HEK293 (cell line): ENCODE measurements at regions not wholly inside any gene's neighbourhood (a gene's known extent, or its start where the extent isn't known, plus 50 kb on each side); places are given as distances from the start of the nearest gene placed in this dataset.

Experiments
- CTCF ChIA-PET: fragments of 350-600 bp; formaldehyde crosslinking; extraction: SDS; loops from one replicate; lab custom pipeline; 2021; ENCODE audit warnings: antibody characterized with exemption; lab: Yijun Ruan, JAX
- POLR2A ChIA-PET: fragments of 300-600 bp; formaldehyde crosslinking; extraction: SDS; loops from one replicate; lab custom pipeline; 2020; ENCODE audit warnings: antibody characterized with exemption, inconsistent platforms; lab: Yijun Ruan, JAX
- H3K27ac ChIP-seq: fragments of 200-500 bp; sonication (Bioruptor generic); 2 replicates; pipeline ENCODE4 v1.5.1; 2014; ENCODE audit warnings: low read depth, low read length, control low read depth, inconsistent platforms; ENCODE audit errors: extremely low read depth
- H3K36me3 ChIP-seq, 2 experiments: fragments of 200-500 bp in 1 of 2; sonication (Bioruptor generic) in 1 of 2; 1 replicate in 1 of 2; 2 replicates in 1 of 2; pipeline ENCODE4 v1.5.1; 2014 to 2017; ENCODE audit warnings: inconsistent platforms in 2 of 2, low read length in 2 of 2; ENCODE audit not compliant: control insufficient read depth in 2 of 2, insufficient read depth in 1 of 2
- H3K4me1 ChIP-seq: fragments of 200-500 bp; sonication (Bioruptor generic); 2 replicates; pipeline ENCODE4 v1.5.1; 2014; ENCODE audit warnings: mild to moderate bottlenecking, low read length, inconsistent platforms; ENCODE audit not compliant: control insufficient read depth, insufficient read depth
- H3K4me3 ChIP-seq: 2 replicates; pipeline ENCODE4 v1.5.1; 2011; ENCODE audit warnings: low read depth, mild to moderate bottlenecking, control low read depth, low read length, moderate library complexity
- H3K9me3 ChIP-seq: fragments of 200-500 bp; sonication (Bioruptor generic); 2 replicates; pipeline ENCODE4 v1.5.1; 2014; ENCODE audit warnings: low read depth, low read length, inconsistent platforms; ENCODE audit not compliant: control insufficient read depth, insufficient read depth
- GLI4 ChIP-seq: fragments of 450-650 bp; formaldehyde crosslinking; IDR thresholded peaks from 2 replicates; pipeline ENCODE4 v1.5.1; 2016; ENCODE audit warnings: missing biosample characterization, missing genetic modification characterization
- GLIS1 ChIP-seq: fragments of 450-650 bp; formaldehyde crosslinking; IDR thresholded peaks from 2 replicates; pipeline ENCODE4 v1.5.1; 2016; ENCODE audit warnings: missing biosample characterization, missing genetic modification characterization
- SP2 ChIP-seq: fragments of 450-650 bp; formaldehyde crosslinking; IDR thresholded peaks from 2 replicates; pipeline ENCODE4 v1.5.1; 2016; ENCODE audit warnings: missing biosample characterization, missing genetic modification characterization
- SP3 ChIP-seq: fragments of 450-650 bp; formaldehyde crosslinking; IDR thresholded peaks from 2 replicates; pipeline ENCODE4 v1.5.1; 2016; ENCODE audit warnings: missing biosample characterization, missing genetic modification characterization
- SP7 ChIP-seq: fragments of 450-650 bp; formaldehyde crosslinking; IDR thresholded peaks from 2 replicates; pipeline ENCODE4 v1.5.1; 2016; ENCODE audit warnings: missing biosample characterization, missing genetic modification characterization
- ZBTB21 ChIP-seq: fragments of 450-650 bp; formaldehyde crosslinking; IDR thresholded peaks from 2 replicates; pipeline ENCODE4 v1.5.1; 2017; ENCODE audit warnings: missing biosample characterization, missing genetic modification characterization
- ZBTB44 ChIP-seq: fragments of 450-650 bp; IDR thresholded peaks from 2 replicates; pipeline ENCODE4 v1.5.1; 2018; ENCODE audit warnings: missing biosample characterization, mild to moderate bottlenecking, missing genetic modification characterization
- ZFP37 ChIP-seq: fragments of 450-650 bp; formaldehyde crosslinking; IDR thresholded peaks from 2 replicates; pipeline ENCODE4 v1.5.1; 2016; ENCODE audit warnings: missing biosample characterization, missing genetic modification characterization
- ZIC2 ChIP-seq: fragments of 450-650 bp; formaldehyde crosslinking; IDR thresholded peaks from 2 replicates; pipeline ENCODE4 v1.5.1; 2016; ENCODE audit warnings: missing biosample characterization, missing genetic modification characterization
- ZNF140 ChIP-seq: fragments of 450-650 bp; formaldehyde crosslinking; IDR thresholded peaks from 2 replicates; pipeline ENCODE4 v1.5.1; 2016; ENCODE audit warnings: missing biosample characterization, missing genetic modification characterization
- ZNF155 ChIP-seq: fragments of 450-650 bp; formaldehyde crosslinking; IDR thresholded peaks from 2 replicates; pipeline ENCODE4 v1.5.1; 2016; ENCODE audit warnings: missing biosample characterization, missing genetic modification characterization
- ZNF174 ChIP-seq: fragments of 450-650 bp; formaldehyde crosslinking; IDR thresholded peaks from 2 replicates; pipeline ENCODE4 v1.5.0; 2017; ENCODE audit warnings: missing biosample characterization, mild to moderate bottlenecking, missing genetic modification characterization
- ZNF184 ChIP-seq: fragments of 450-650 bp; IDR thresholded peaks from 2 replicates; pipeline ENCODE4 v1.5.1; 2018; ENCODE audit warnings: missing biosample characterization, mild to moderate bottlenecking, missing genetic modification characterization
- ZNF274 ChIP-seq, 2 experiments: fragments of 200-500 bp in 1 of 2; fragments of 450-650 bp in 1 of 2; sonication (Bioruptor generic) in 1 of 2; formaldehyde crosslinking in 1 of 2; IDR thresholded peaks; 2 replicates each; pipeline versions ENCODE4 v1.5.1 to v1.6.1; 2014 to 2016; ENCODE audit warnings: borderline replicate concordance in 1 of 2, inconsistent platforms in 1 of 2, low read length in 1 of 2, missing biosample characterization in 1 of 2, missing genetic modification characterization in 1 of 2
- ZNF48 ChIP-seq: fragments of 450-650 bp; formaldehyde crosslinking; IDR thresholded peaks from 2 replicates; pipeline ENCODE4 v1.5.1; 2016; ENCODE audit warnings: missing biosample characterization, missing genetic modification characterization
- ZNF549 ChIP-seq: fragments of 450-650 bp; IDR thresholded peaks from 2 replicates; pipeline ENCODE4 v1.5.1; 2018; ENCODE audit warnings: missing biosample characterization, missing genetic modification characterization, mild to moderate bottlenecking, inconsistent platforms, moderate library complexity
- ZNF561 ChIP-seq: fragments of 450-650 bp; IDR thresholded peaks from 2 replicates; pipeline ENCODE4 v1.5.1; 2018; ENCODE audit warnings: missing biosample characterization, missing genetic modification characterization, borderline replicate concordance
- ZNF623 ChIP-seq: fragments of 450-650 bp; formaldehyde crosslinking; IDR thresholded peaks from 2 replicates; pipeline ENCODE4 v1.5.1; 2016; ENCODE audit warnings: missing biosample characterization, missing genetic modification characterization
- ZNF658 ChIP-seq: fragments of 450-650 bp; formaldehyde crosslinking; IDR thresholded peaks from 2 replicates; pipeline ENCODE4; 2016; ENCODE audit warnings: missing biosample characterization, missing genetic modification characterization
- ZNF768 ChIP-seq: fragments of 450-650 bp; formaldehyde crosslinking; IDR thresholded peaks from 2 replicates; pipeline ENCODE4 v1.5.1; 2018; ENCODE audit warnings: missing biosample characterization, mild to moderate bottlenecking, missing genetic modification characterization
- TF ChIP-seq, protein P1 (sequence below): fragments of 450-650 bp; formaldehyde crosslinking; IDR thresholded peaks from 2 replicates; pipeline ENCODE4 v1.5.1; 2016; ENCODE audit warnings: missing biosample characterization, missing genetic modification characterization

DNA sequence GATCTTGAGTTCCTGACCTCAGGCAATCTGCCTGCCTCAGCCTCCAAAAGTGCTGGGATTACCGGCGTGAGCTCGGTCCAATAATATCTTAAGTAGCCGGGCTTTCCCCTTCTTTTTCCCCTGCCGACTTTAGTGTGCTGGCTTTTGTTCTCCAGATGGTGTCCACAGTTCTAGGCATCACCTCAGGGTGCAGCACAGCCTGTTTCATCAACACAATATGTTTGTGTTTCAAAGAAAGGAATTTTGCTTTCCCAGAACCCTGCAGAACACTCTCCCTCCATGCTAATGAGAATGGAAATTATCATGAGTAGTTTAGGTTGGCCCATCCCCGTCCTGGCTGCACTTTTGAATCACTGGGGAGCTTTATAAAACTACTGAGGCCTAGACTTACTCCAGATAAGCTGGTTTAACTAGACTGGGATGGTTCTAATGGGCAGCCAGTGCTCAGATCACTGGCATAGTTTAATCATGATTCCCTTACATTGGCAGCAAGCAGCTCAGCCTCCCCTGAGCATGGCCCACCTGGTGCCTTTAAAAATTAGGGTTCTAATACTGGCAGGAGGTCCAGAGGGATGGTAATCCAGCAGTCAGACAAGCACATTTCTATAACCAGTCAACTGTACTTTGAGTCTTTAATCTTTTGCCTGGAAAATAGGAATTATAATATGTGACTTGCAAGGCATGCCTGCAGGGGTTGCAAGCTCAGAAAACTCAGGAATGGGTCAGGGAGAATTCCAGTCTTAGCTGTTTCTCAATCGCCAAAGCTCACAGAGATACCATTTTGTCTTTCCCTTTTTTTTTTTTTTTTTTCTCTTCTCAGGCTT is 127.6 kb upstream of the RASGRP1 start:
- no peaks in the 10 kb centered on the region for H3K36me3 ChIP-seq
- no peak overlapping the region for H3K4me3 ChIP-seq
- H3K4me1 ChIP-seq = no peaks in the 10 kb centered on the region
- CTCF ChIA-PET = interaction anchor here (0.6 to 3.5 kb wide), 7 partner anchors 7 to 710 kb away, joined by 3 to 31 read pairs (median 3); partner anchors contain the start of gene RASGRP1
- TF ChIP-seq ZFP37 (tag by site-specific recombination) (no peak), ZNF561 (tag by site-specific recombination) (no peak), ZNF768 (no peak), ZBTB21 (no peak), ZNF658 (tag by site-specific recombination) (no peak), ZNF549 (no peak), ZNF184 (tag by site-specific recombination) (no peak), ZNF174 (tag by site-specific recombination) (no peak), ZNF140 (tag by site-specific recombination) (no peak), SP7 (tag by site-specific recombination) (no peak), ZNF155 (tag by site-specific recombination) (no peak), GLIS1 (tag by site-specific recombination) (no peak), SP2 (tag by site-specific recombination) (no peak), ZBTB44 (tag by site-specific recombination) (no peak), ZIC2 (tag by site-specific recombination) (no peak), ZNF623 (tag by site-specific recombination) (no peak), ZNF274 (IDR thresholded peaks at IDR 0.05; ENCODE audit: low read length) (no peak), ZNF274 (tag by site-specific recombination; IDR thresholded peaks at IDR 0.05; ENCODE audit: borderline replicate concordance) (no peak), ZNF48 (no peak)
- TF ChIP-seq, protein P1, sequence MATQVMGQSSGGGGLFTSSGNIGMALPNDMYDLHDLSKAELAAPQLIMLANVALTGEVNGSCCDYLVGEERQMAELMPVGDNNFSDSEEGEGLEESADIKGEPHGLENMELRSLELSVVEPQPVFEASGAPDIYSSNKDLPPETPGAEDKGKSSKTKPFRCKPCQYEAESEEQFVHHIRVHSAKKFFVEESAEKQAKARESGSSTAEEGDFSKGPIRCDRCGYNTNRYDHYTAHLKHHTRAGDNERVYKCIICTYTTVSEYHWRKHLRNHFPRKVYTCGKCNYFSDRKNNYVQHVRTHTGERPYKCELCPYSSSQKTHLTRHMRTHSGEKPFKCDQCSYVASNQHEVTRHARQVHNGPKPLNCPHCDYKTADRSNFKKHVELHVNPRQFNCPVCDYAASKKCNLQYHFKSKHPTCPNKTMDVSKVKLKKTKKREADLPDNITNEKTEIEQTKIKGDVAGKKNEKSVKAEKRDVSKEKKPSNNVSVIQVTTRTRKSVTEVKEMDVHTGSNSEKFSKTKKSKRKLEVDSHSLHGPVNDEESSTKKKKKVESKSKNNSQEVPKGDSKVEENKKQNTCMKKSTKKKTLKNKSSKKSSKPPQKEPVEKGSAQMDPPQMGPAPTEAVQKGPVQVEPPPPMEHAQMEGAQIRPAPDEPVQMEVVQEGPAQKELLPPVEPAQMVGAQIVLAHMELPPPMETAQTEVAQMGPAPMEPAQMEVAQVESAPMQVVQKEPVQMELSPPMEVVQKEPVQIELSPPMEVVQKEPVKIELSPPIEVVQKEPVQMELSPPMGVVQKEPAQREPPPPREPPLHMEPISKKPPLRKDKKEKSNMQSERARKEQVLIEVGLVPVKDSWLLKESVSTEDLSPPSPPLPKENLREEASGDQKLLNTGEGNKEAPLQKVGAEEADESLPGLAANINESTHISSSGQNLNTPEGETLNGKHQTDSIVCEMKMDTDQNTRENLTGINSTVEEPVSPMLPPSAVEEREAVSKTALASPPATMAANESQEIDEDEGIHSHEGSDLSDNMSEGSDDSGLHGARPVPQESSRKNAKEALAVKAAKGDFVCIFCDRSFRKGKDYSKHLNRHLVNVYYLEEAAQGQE = no peak
- no peak overlapping the region for H3K27ac ChIP-seq
- POLR2A ChIA-PET = interaction anchor here (0.6 kb wide), 1 partner anchor 238 kb away, joined by 3 read pairs; no protein-coding TSS in a partner anchor
- no peaks in the 10 kb centered on the region for H3K9me3 ChIP-seq

DNA sequence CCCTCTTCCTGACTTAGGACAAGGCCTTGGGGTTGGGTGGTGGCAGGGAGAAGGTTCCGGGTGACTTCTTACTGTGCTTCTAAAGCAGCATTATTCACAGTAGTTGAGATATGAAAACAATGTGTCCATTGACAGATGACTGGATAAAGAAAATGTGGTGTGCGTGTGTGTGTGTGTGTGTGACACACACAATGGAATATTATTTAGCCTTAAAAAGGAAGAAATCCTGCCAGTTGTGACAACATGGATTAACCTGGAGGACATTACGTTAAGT is 128.1 kb upstream of the RASGRP1 start:
- no peaks in the 10 kb centered on the region for H3K4me1 ChIP-seq
- CTCF ChIA-PET = interaction anchor here (0.8 to 1.2 kb wide), 3 partner anchors 18 to 129 kb away, joined by 3 read pairs; partner anchors contain the start of gene RASGRP1
- H3K27ac ChIP-seq = no peak overlapping the region
- POLR2A ChIA-PET = interaction anchor here (0.6 kb wide), 1 partner anchor 238 kb away, joined by 3 read pairs; no protein-coding TSS in a partner anchor
- H3K36me3 ChIP-seq = no peaks in the 10 kb centered on the region
- no peaks in the 10 kb centered on the region for H3K9me3 ChIP-seq
- TF ChIP-seq GLI4 (tag by site-specific recombination) (no peak), SP3 (tag by site-specific recombination) (no peak), ZNF184 (tag by site-specific recombination) (no peak)
- no peak overlapping the region for H3K4me3 ChIP-seq
